ENCODE measurements at regions not wholly inside any gene's neighbourhood (a gene's known extent, or its start where the extent isn't known, plus 50 kb on each side); places are given as distances from the start of the nearest gene placed in this dataset.

DNA sequence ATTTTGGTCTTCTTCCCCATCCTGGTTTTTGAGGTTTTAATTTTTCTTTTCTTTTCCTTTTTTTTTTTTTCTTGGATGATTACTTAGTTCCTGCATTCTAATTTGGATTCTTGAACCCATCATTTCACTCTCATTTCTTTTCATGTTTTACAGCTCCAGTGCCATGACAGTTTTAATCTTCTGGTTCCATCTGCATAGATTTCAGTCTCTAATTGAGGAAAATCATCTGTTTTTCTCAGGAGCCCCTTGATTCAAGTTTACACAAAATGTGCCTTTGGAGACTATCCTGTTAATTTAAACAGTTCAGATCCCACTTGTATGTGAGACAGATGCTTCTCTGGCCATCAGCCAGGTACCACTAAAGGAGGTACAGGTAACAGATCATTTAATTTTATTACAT lies 379.9 kb downstream of the PIK3C3 start:
- TF ChIP-seq, protein P1, sequence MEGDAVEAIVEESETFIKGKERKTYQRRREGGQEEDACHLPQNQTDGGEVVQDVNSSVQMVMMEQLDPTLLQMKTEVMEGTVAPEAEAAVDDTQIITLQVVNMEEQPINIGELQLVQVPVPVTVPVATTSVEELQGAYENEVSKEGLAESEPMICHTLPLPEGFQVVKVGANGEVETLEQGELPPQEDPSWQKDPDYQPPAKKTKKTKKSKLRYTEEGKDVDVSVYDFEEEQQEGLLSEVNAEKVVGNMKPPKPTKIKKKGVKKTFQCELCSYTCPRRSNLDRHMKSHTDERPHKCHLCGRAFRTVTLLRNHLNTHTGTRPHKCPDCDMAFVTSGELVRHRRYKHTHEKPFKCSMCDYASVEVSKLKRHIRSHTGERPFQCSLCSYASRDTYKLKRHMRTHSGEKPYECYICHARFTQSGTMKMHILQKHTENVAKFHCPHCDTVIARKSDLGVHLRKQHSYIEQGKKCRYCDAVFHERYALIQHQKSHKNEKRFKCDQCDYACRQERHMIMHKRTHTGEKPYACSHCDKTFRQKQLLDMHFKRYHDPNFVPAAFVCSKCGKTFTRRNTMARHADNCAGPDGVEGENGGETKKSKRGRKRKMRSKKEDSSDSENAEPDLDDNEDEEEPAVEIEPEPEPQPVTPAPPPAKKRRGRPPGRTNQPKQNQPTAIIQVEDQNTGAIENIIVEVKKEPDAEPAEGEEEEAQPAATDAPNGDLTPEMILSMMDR (IDR thresholded peaks at IDR 0.05) = no peak
- TF ChIP-seq POLR2A (IDR thresholded peaks at IDR 0.05) = no peak
